ENCODE measurements at regions not wholly inside any gene's neighbourhood (a gene's known extent, or its start where the extent isn't known, plus 50 kb on each side); places are given as distances from the start of the nearest gene placed in this dataset.

DNA sequence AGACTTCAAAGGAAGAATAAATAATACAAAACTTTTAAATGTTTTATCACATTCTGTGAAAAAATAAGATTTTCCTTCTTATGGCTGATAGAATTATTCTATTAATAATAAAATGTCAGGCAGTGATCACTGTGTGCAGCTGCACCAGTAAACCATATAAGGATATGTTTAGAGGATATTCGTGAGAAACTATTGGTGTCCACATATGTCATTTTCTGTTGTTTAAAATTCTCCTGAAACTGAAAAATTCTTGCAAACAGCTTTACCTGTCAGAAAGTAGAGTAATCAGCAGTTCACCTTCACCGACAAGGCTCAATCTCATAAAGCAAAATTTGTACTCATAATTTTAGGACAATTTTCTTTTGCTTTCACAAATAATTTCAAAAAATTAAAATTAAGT, 170.1 kb upstream of the KCNH7 start:
- H3K9me3 Mint-ChIP-seq = peaks cover 0 to 39% (median 14%) of the 10 kb centered on the region in 6 donors
- peaks cover 0 to 2% (median 0%) of the 10 kb centered on the region in 3 donors for H3K27me3 Mint-ChIP-seq (ENCODE audit: low read depth in 3 of 3)
- no peak overlapping the region for H3K4me3 Mint-ChIP-seq
- no peaks in the 10 kb centered on the region for H3K36me3 Mint-ChIP-seq
- no peak overlapping the region for H3K27ac Mint-ChIP-seq
- DNase-seq = no peak
- H3K4me1 Mint-ChIP-seq = no peaks in the 10 kb centered on the region

GRCh38 chr2:162994718-162995117, 156.2 kb upstream of the KCNH7 start:
- no peaks in the 10 kb centered on the region for H3K36me3 Mint-ChIP-seq
- H3K27me3 Mint-ChIP-seq (ENCODE audit: low read depth in 3 of 3) = no peaks in the 10 kb centered on the region
- DNase-seq = no peak
- H3K9me3 Mint-ChIP-seq = peaks cover 9 to 43% (median 31%) of the 10 kb centered on the region in 6 donors
- H3K4me1 Mint-ChIP-seq = no peaks in the 10 kb centered on the region
- no peak overlapping the region for H3K27ac Mint-ChIP-seq
- H3K4me3 Mint-ChIP-seq = no peak overlapping the region

DNA sequence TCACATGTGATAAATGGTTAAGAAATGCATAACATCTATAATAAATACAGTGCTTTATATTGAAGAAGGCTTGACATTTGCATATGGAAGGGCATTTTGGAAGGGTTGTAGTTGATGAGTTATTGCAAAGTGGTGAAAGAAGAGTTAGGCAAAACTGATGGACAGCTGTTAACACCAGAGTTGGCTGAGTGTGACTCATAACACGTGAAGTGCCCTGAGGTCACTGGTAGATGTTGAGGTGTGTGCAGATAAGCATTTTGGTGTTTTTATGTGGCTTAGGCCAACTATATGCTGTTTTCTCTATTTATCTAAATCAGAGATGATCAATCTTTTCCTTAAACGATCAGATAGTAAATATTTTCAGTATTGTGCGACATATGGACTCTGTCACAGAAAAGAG, 154.3 kb upstream of the KCNH7 start:
- Mint-ChIP-seq H3K36me3 (no peaks in the 10 kb centered on the region), H3K4me1 (no peaks in the 10 kb centered on the region), H3K27me3 (ENCODE audit: low read depth in 3 of 3) (no peaks in the 10 kb centered on the region), H3K27ac (no peak overlapping the region), H3K9me3 (peaks cover 12 to 46% (median 37%) of the 10 kb centered on the region in 6 donors), H3K4me3 (no peak overlapping the region)
- no peak for DNase-seq

GRCh38 chr2:162989507-162989906, 150.9 kb upstream of the KCNH7 start:
- Mint-ChIP-seq H3K4me1 (no peaks in the 10 kb centered on the region), H3K27ac (no peak overlapping the region), H3K36me3 (no peaks in the 10 kb centered on the region), H3K27me3 (ENCODE audit: low read depth in 3 of 3) (no peaks in the 10 kb centered on the region), H3K4me3 (no peak overlapping the region), H3K9me3 (peaks cover 10 to 47% (median 33%) of the 10 kb centered on the region in 6 donors)
- no peak for DNase-seq

- no peaks in the 10 kb centered on the region for H3K4me1 Mint-ChIP-seq
- H3K9me3 Mint-ChIP-seq = peaks cover under 1 to 14% (median 11%) of the 10 kb centered on the region in 6 donors
- no peak for DNase-seq
- H3K27ac Mint-ChIP-seq = no peak overlapping the region
- H3K36me3 Mint-ChIP-seq = no peaks in the 10 kb centered on the region
- H3K27me3 Mint-ChIP-seq (ENCODE audit: low read depth in 3 of 3) = peaks cover 0 to 1% (median 0%) of the 10 kb centered on the region in 3 donors
- H3K4me3 Mint-ChIP-seq = no peak overlapping the region
Observed at GRCh38 chr2:162974771-162975170, 136.2 kb upstream of the KCNH7 start.

DNA sequence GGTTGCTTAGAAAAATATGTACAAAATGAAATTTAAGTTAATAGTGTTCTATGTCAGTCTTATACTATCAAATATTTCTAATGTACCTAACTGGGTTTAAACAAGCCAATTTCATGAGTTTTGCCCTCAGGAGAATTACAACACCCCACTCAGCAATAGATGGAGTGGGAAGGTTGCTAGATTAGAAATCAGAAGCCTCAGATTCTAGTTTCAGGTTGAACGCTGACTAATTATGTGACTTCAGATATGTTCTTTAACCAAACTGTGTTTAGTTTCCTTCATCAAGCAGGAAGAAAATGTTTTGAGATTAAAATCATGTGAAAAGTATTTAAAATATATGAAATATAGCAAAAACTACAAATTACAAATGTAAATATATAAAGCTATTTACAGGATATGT, 133.8 kb upstream of the KCNH7 start:
- Mint-ChIP-seq H3K4me3 (no peak overlapping the region), H3K4me1 (no peaks in the 10 kb centered on the region), H3K9me3 (peaks cover 0 to 18% (median 7%) of the 10 kb centered on the region in 6 donors), H3K27me3 (ENCODE audit: low read depth in 3 of 3) (peaks cover 0 to 1% (median 0%) of the 10 kb centered on the region in 3 donors), H3K27ac (no peak overlapping the region), H3K36me3 (no peaks in the 10 kb centered on the region)
- DNase-seq = no peak

GRCh38 chr2:162968306-162968705, 129.7 kb upstream of the KCNH7 start:
- H3K27ac Mint-ChIP-seq = no peak overlapping the region
- H3K36me3 Mint-ChIP-seq = peaks cover 0 to 3% (median 0%) of the 10 kb centered on the region in 3 donors
- H3K4me3 Mint-ChIP-seq = no peak overlapping the region
- no peaks in the 10 kb centered on the region for H3K4me1 Mint-ChIP-seq
- peaks cover 6 to 46% (median 15%) of the 10 kb centered on the region in 6 donors for H3K9me3 Mint-ChIP-seq
- no peak for DNase-seq
- H3K27me3 Mint-ChIP-seq (ENCODE audit: low read depth in 3 of 3) = no peaks in the 10 kb centered on the region

GRCh38 chr2:162967811-162968210, 129.2 kb upstream of the KCNH7 start:
- no peak overlapping the region for H3K4me3 Mint-ChIP-seq
- H3K27me3 Mint-ChIP-seq (ENCODE audit: low read depth in 3 of 3) = no peaks in the 10 kb centered on the region

GRCh38 chr2:162967147-162967546, 128.6 kb upstream of the KCNH7 start:
- Mint-ChIP-seq H3K9me3 (peaks cover 6 to 46% (median 14%) of the 10 kb centered on the region in 6 donors), H3K4me3 (no peak overlapping the region), H3K4me1 (no peaks in the 10 kb centered on the region), H3K27me3 (ENCODE audit: low read depth in 3 of 3) (no peaks in the 10 kb centered on the region), H3K27ac (no peak overlapping the region), H3K36me3 (peaks cover 0 to 3% (median 0%) of the 10 kb centered on the region in 3 donors)
- no peak for DNase-seq

More at GRCh38 chr2:162967811-162968210, 129.2 kb upstream of the KCNH7 start:
- no peak for DNase-seq
- Mint-ChIP-seq H3K27ac (no peak overlapping the region), H3K4me1 (no peaks in the 10 kb centered on the region), H3K9me3 (peaks cover 6 to 46% (median 14%) of the 10 kb centered on the region in 6 donors), H3K36me3 (peaks cover 0 to 3% (median 0%) of the 10 kb centered on the region in 3 donors)

DNA sequence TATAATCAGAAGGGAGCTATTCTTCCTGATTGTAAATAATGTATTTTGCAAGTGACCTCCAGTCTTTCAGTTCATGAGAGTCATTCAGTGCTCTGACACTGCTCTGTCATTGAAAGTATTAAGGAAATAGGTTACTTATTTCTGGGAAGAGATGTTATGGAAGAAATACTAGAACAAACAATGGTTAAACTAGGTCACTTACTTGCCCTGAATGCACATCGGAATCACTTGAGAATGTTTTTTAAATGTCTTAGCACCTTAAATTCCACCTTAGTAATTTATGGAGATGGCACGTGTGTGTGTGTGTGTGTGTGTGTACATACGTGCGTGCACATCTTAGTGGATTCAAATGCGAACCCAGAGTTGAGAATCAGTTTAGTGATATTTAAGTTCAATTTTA, 126.6 kb upstream of the KCNH7 start:
- DNase-seq = no peak
- Mint-ChIP-seq H3K27ac (no peak overlapping the region), H3K36me3 (peaks cover 0 to 3% (median 0%) of the 10 kb centered on the region in 3 donors), H3K4me3 (no peak overlapping the region), H3K9me3 (peaks cover 6 to 46% (median 21%) of the 10 kb centered on the region in 6 donors), H3K27me3 (ENCODE audit: low read depth in 3 of 3) (no peaks in the 10 kb centered on the region), H3K4me1 (no peaks in the 10 kb centered on the region)

- Mint-ChIP-seq H3K36me3 (peaks cover 0 to 3% (median 0%) of the 10 kb centered on the region in 3 donors), H3K4me3 (no peak overlapping the region), H3K27ac (no peak overlapping the region), H3K27me3 (ENCODE audit: low read depth in 3 of 3) (no peaks in the 10 kb centered on the region), H3K4me1 (no peaks in the 10 kb centered on the region), H3K9me3 (peaks cover 10 to 47% (median 27%) of the 10 kb centered on the region in 6 donors)
- DNase-seq = no peak
Observed at GRCh38 chr2:162964513-162964912, 125.9 kb upstream of the KCNH7 start.

GRCh38 chr2:162963156-162963555, 124.6 kb upstream of the KCNH7 start:
- no peaks in the 10 kb centered on the region for H3K27me3 Mint-ChIP-seq (ENCODE audit: low read depth in 3 of 3)
- no peak overlapping the region for H3K27ac Mint-ChIP-seq
- peaks cover 10 to 47% (median 33%) of the 10 kb centered on the region in 6 donors for H3K9me3 Mint-ChIP-seq
- no peak overlapping the region for H3K4me3 Mint-ChIP-seq
- no peaks in the 10 kb centered on the region for H3K4me1 Mint-ChIP-seq
- no peak for DNase-seq
- peaks cover 0 to 10% (median 4%) of the 10 kb centered on the region in 3 donors for H3K36me3 Mint-ChIP-seq

- no peaks in the 10 kb centered on the region for H3K4me1 Mint-ChIP-seq
- H3K36me3 Mint-ChIP-seq = no peaks in the 10 kb centered on the region
- H3K9me3 Mint-ChIP-seq = peaks cover 12 to 61% (median 45%) of the 10 kb centered on the region in 6 donors
- no peak overlapping the region for H3K4me3 Mint-ChIP-seq
- no peak for DNase-seq
- no peak overlapping the region for H3K27ac Mint-ChIP-seq
- H3K27me3 Mint-ChIP-seq (ENCODE audit: low read depth in 3 of 3) = peaks cover 0 to 2% (median 0%) of the 10 kb centered on the region in 3 donors
Observed at GRCh38 chr2:162945785-162946184, 107.2 kb upstream of the KCNH7 start.

GRCh38 chr2:162938387-162938786, 99.8 kb upstream of the KCNH7 start:
- Mint-ChIP-seq H3K27ac (no peak overlapping the region), H3K4me1 (no peaks in the 10 kb centered on the region), H3K36me3 (peaks cover 0 to 3% (median 0%) of the 10 kb centered on the region in 3 donors), H3K27me3 (ENCODE audit: low read depth in 3 of 3) (no peaks in the 10 kb centered on the region), H3K4me3 (no peak overlapping the region), H3K9me3 (peaks cover 14 to 45% (median 30%) of the 10 kb centered on the region in 6 donors)
- no peak for DNase-seq

DNA sequence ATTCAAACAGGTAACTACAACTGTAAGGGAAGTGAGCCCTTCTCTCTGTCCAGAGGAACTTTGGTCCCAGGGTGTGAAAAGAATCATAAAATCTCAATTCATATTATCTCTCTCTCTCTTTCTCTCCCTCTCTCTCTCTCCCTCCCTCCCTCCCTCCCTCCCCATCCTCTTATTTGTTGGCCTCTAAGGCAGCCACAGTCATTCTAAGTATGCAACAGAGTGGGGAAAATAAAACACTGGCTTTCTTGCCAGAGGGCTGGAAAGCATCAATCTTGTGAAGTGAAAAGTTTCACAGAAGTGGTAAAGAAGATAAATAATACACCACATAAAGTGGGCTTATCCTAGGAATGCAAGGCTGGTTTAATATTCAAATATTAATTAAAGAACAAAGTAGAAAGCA, 95.6 kb upstream of the KCNH7 start:
- Mint-ChIP-seq H3K4me1 (no peaks in the 10 kb centered on the region), H3K4me3 (no peak overlapping the region), H3K9me3 (peaks cover 6 to 26% (median 9%) of the 10 kb centered on the region in 6 donors), H3K27ac (no peak overlapping the region), H3K36me3 (peaks cover 0 to 3% (median 0%) of the 10 kb centered on the region in 3 donors), H3K27me3 (ENCODE audit: low read depth in 3 of 3) (no peaks in the 10 kb centered on the region)
- DNase-seq = no peak
